IMR-90 (cell line): ENCODE measurements at regions not wholly inside any gene's neighbourhood (a gene's known extent, or its start where the extent isn't known, plus 50 kb on each side); places are given as distances from the start of the nearest gene placed in this dataset.

Source experiments
- ATAC-seq: fragments of 200-7000 bp; cut with Tn5 transposase; 2 replicates; pipeline ENCODE4 v1.9.1; 2020; ENCODE audit warnings: low read depth, mild to moderate bottlenecking, moderate library complexity
- BruUV-seq: library from RNA; stranded (reverse); fragments of 400-500 nt; replicated peaks from 2 replicates; lab custom pipeline; 2021; lab: Mats Ljungman, UMichigan
- CTCF ChIA-PET: fragments of 300-600 bp; formaldehyde crosslinking; extraction: SDS; loops from one replicate; lab custom pipeline; 2021; ENCODE audit warnings: antibody characterized with exemption; lab: Yijun Ruan, JAX
- POLR2A ChIA-PET: fragments of 300-600 bp; sonication (Branson Sonifier 250); formaldehyde crosslinking; loops from one replicate; lab custom pipeline; 2022; ENCODE audit warnings: antibody characterized with exemption; ENCODE audit not compliant: unreplicated experiment; lab: Charles Lee
- DNase-seq: peaks from one replicate; pipeline ENCODE4 v3.0.0; 2013
- H2AFZ ChIP-seq: replicated peaks from 2 replicates; pipeline ENCODE3; 2013; ENCODE audit warnings: low read length, mild to moderate bottlenecking; ENCODE audit not compliant: poor library complexity
- H2AK5ac ChIP-seq: 2 replicates; pipeline ENCODE4 v1.6.1; 2013; ENCODE audit warnings: low read depth, low read length, inconsistent platforms
- H2AK9ac ChIP-seq: replicated peaks from 2 replicates; pipeline ENCODE3; 2013; ENCODE audit warnings: mild to moderate bottlenecking, low read depth, low read length, moderate library complexity; ENCODE audit not compliant: poor library complexity
- H2BK120ac ChIP-seq: 2 replicates; pipeline ENCODE4 v1.6.1; 2013; ENCODE audit warnings: low read depth, low read length, inconsistent platforms
- H2BK15ac ChIP-seq: 3 replicates; pipeline ENCODE4 v1.6.1; 2013; ENCODE audit warnings: low read depth, low read length, inconsistent platforms
- H2BK20ac ChIP-seq: 2 replicates; pipeline ENCODE4 v1.6.1; 2013; ENCODE audit warnings: low read depth, mild to moderate bottlenecking, inconsistent platforms, low read length, moderate library complexity
- H2BK5ac ChIP-seq: 2 replicates; pipeline ENCODE4 v1.6.1; 2013; ENCODE audit warnings: mild to moderate bottlenecking, low read depth, low read length, inconsistent platforms; ENCODE audit not compliant: poor library complexity, severe bottlenecking
- H3K14ac ChIP-seq: replicated peaks from 2 replicates; pipeline ENCODE4 v1.6.1; 2013; ENCODE audit warnings: low read depth, low read length, inconsistent platforms
- H3K18ac ChIP-seq: 2 replicates; pipeline ENCODE4 v1.6.1; 2013; ENCODE audit warnings: low read depth, low read length, control low read depth
- H3K23ac ChIP-seq: 2 replicates; pipeline ENCODE4 v1.6.1; 2013; ENCODE audit warnings: low read depth, low read length, inconsistent platforms
- H3K27ac ChIP-seq: 2 replicates; pipeline ENCODE4 v1.5.1; 2013; ENCODE audit warnings: mild to moderate bottlenecking, control low read depth, low read length; ENCODE audit not compliant: insufficient read depth
- H3K27me3 ChIP-seq: 2 replicates; pipeline ENCODE4 v1.6.1; 2013; ENCODE audit warnings: low read length; ENCODE audit not compliant: control insufficient read depth, insufficient read depth
- H3K36me3 ChIP-seq: 2 replicates; pipeline ENCODE4 v1.6.1; 2013; ENCODE audit warnings: low read length, mixed read lengths; ENCODE audit not compliant: control insufficient read depth, insufficient read depth
- H3K4ac ChIP-seq: 2 replicates; pipeline ENCODE4 v1.6.1; 2013; ENCODE audit warnings: low read depth, low read length, inconsistent platforms
- H3K4me1 ChIP-seq: 2 replicates; pipeline ENCODE4 v1.6.1; 2013; ENCODE audit warnings: low read length, mixed read lengths; ENCODE audit not compliant: control insufficient read depth, insufficient read depth
- H3K4me2 ChIP-seq: 2 replicates; pipeline ENCODE4 v1.6.1; 2013; ENCODE audit warnings: low read depth, mild to moderate bottlenecking, control low read depth, low read length, moderate library complexity
- H3K4me3 ChIP-seq: 2 replicates; pipeline ENCODE4 v1.5.1; 2013; ENCODE audit warnings: low read depth, mild to moderate bottlenecking, control low read depth, low read length, moderate library complexity; ENCODE audit not compliant: insufficient read depth
- H3K56ac ChIP-seq: 2 replicates; pipeline ENCODE4 v1.6.1; 2013; ENCODE audit warnings: low read length, inconsistent platforms; ENCODE audit not compliant: insufficient read depth; ENCODE audit errors: extremely low read depth
- H3K79me1 ChIP-seq, 2 experiments: 2 replicates each; pipeline ENCODE4 v1.6.1; 2013; ENCODE audit warnings: low read length in 2 of 2, inconsistent platforms in 1 of 2, low read depth in 1 of 2
- H3K9ac ChIP-seq: 2 replicates; pipeline ENCODE4 v1.6.1; 2013; ENCODE audit warnings: low read depth, low read length, control low read depth
- H3K9me1 ChIP-seq: 2 replicates; pipeline ENCODE4 v1.6.1; 2013; ENCODE audit warnings: low read length, inconsistent platforms; ENCODE audit not compliant: insufficient read depth
- H3K9me3 ChIP-seq: 2 replicates; pipeline ENCODE4 v1.6.1; 2013; ENCODE audit warnings: low read length; ENCODE audit not compliant: control insufficient read depth, insufficient read depth
- H4K20me1 ChIP-seq: 2 replicates; pipeline ENCODE4 v1.6.1; 2013; ENCODE audit warnings: low read length, inconsistent platforms; ENCODE audit not compliant: insufficient read depth
- H4K5ac ChIP-seq: 2 replicates; pipeline ENCODE4 v1.6.1; 2013; ENCODE audit warnings: mild to moderate bottlenecking, low read depth, low read length, control low read depth
- H4K8ac ChIP-seq, 2 experiments: 2 replicates each; pipeline ENCODE4 v1.6.1; 2013; ENCODE audit warnings: low read depth in 2 of 2, low read length in 2 of 2, control low read depth in 1 of 2, inconsistent platforms in 1 of 2
- H4K91ac ChIP-seq: 2 replicates; pipeline ENCODE4 v1.6.1; 2013; ENCODE audit warnings: low read depth, low read length, inconsistent platforms; ENCODE audit not compliant: insufficient read depth
- BHLHE40 ChIP-seq: fragments of 150-350 bp; IDR thresholded peaks from 2 replicates; pipeline ENCODE4 v1.6.1; 2016; ENCODE audit warnings: mild to moderate bottlenecking, low read depth, low read length
- CHD1 ChIP-seq: IDR thresholded peaks from 2 replicates; pipeline ENCODE4 v1.6.1; 2012; ENCODE audit warnings: low read depth, low read length, improper control_type of control experiment
- CTCF ChIP-seq: conservative IDR thresholded peaks from 2 replicates; pipeline ENCODE4 v1.5.1; 2012; ENCODE audit warnings: mild to moderate bottlenecking, low read depth, low read length, improper control_type of control experiment
- RFX5 ChIP-seq: IDR thresholded peaks from 2 replicates; pipeline ENCODE4 v1.8.0; 2012; ENCODE audit warnings: low read depth, mild to moderate bottlenecking, low read length, moderate library complexity
- USF2 ChIP-seq: fragments of 150-350 bp; IDR thresholded peaks from 2 replicates; pipeline ENCODE4 v1.6.1; 2017; ENCODE audit warnings: mild to moderate bottlenecking, antibody characterized with exemption, low read length, low read depth
- WGBS, 2 experiments: methylation state at CpG; one replicate each; pipeline versions ENCODE4 v1.1.5 to v1.1.7; 2013; ENCODE audit warnings: missing lambda C conversion rate in 2 of 2; ENCODE audit not compliant: insufficient read length in 1 of 2; ENCODE audit errors: extremely low coverage in 2 of 2; 5-methylcytosine and 5-hydroxymethylcytosine counted together
- dilution Hi-C: fragments of 300-500 bp; cut with HindIII; formaldehyde crosslinking; loops from one replicate; pipeline ENCODE4 v1.14.3; 2018; ENCODE audit warnings: low sequenced_read_pairs; ENCODE audit not compliant: unreplicated experiment
- in situ Hi-C: fragments of 300-500 bp; cut with MboI; formaldehyde crosslinking; loops from 3 replicates; pipeline ENCODE4 v1.14.3; 2019; ENCODE audit warnings: low sequenced_read_pairs, inconsistent platforms, mixed read lengths
- intact Hi-C: fragments of 100-400 bp; cut with micrococcal nuclease; formaldehyde crosslinking; loops from 2 replicates; pipeline ENCODE4 v1.10.0; 2022

DNA sequence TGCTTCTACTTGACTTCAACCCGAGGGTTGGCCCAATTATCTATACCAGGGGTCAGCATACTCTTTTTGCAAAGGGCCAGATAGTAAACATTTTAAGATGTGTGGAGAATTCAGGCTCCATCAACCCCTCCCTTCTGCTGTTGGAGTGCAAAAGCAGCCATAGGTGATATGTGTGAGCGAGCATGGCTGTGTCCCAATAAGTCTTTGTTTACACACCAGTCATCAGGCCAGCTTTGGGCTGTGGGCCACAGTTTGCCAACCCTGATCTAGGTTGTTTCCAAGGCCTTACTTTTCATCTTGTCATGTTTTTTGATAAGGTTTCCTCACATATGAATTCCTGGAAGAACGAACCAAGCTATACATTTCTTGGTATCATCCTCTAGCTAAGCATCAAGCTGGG lies 136.9 kb upstream of the VIPR2 start:
- intact Hi-C loops (no loop called here), in situ Hi-C loops (no loop called here), dilution Hi-C loops (no loop called here)
- Histone ChIP-seq H2AFZ (no peak overlapping the region), H2BK20ac (no peak overlapping the region), H4K20me1 (no peaks in the 10 kb centered on the region), H2BK120ac (no peak overlapping the region), H3K9me1 (no peaks in the 10 kb centered on the region), H4K91ac (no peak overlapping the region), H3K14ac (no peak overlapping the region), H3K27ac (no peak overlapping the region), H3K4ac (no peak overlapping the region), H3K36me3 (no peaks in the 10 kb centered on the region), H3K18ac (no peak overlapping the region), H2AK5ac (no peak overlapping the region), H3K23ac (no peak overlapping the region), H3K56ac (no peak overlapping the region), H3K4me3 (no peak overlapping the region), H3K9ac (no peak overlapping the region), H3K79me1 (no peaks in the 10 kb centered on the region), H2AK9ac (no peak overlapping the region), H3K9me3 (peaks cover 13% of the 10 kb centered on the region), H3K27me3 (no peaks in the 10 kb centered on the region), H4K5ac (no peak overlapping the region), H2BK5ac (no peak overlapping the region), H3K4me1 (no peaks in the 10 kb centered on the region), H2BK15ac (no peak overlapping the region), H3K4me2 (no peak overlapping the region), H4K8ac (no peak overlapping the region)
- TF ChIP-seq CHD1, result no peak
- TF ChIP-seq BHLHE40, result no peak
- TF ChIP-seq USF2, result no peak
- no peak for TF ChIP-seq RFX5
- no peak for TF ChIP-seq CTCF
- no peak for ATAC-seq
- ChIA-PET CTCF (no interaction called here), POLR2A (interaction anchor here (0.6 kb wide), 1 partner anchor 13 kb away, joined by 3 read pairs; no protein-coding TSS in a partner anchor)
- no peak for DNase-seq
- WGBS, 2 experiments, result no CpG with 5 or more reads among the region's 3 CpGs
- no TSS peak for BruUV-seq
